NCI-H2081 (cell line): ENCODE measurements at regions not wholly inside any gene's neighbourhood (a gene's known extent, or its start where the extent isn't known, plus 50 kb on each side); places are given as distances from the start of the nearest gene placed in this dataset.

Experiments used
- DNase-seq, 2 experiments: peaks; one replicate each; lab custom pipeline; 2025; lab: John Stamatoyannopoulos, UW

DNA sequence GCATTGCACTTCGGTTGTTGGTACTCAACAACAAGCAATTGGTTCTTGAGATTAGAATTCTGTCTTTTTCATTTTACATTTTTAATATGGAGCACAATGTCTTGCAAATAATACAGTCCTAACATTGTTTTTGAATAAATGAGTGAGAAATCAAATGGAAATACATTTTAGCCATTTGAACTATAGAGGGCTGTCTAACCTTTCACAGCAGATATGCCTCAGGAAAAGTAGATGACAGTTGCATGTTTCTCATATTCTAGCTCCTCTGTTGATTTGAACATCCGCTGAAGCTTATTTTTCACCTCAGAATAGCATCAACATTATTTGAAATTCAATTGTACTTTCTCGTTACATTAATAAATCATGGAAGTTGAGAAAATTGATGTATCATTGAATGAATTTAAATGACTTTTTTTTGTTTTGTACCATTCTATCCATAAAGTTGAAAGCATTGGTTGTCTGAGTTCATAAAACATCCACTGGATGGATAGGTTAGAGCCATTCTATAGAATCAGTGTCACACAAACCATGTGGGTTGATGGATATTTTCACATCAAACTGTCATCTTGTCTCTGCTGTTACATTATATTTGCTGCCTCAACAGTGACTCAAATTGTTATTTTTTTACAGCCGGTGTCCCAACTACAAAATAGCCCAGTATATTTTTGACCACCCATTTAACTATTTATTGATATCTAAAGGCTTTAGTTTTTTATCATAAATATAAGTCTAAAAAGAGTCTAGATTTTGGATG is 928.3 kb downstream of the NSUN3 start:
- no peak for DNase-seq

DNA sequence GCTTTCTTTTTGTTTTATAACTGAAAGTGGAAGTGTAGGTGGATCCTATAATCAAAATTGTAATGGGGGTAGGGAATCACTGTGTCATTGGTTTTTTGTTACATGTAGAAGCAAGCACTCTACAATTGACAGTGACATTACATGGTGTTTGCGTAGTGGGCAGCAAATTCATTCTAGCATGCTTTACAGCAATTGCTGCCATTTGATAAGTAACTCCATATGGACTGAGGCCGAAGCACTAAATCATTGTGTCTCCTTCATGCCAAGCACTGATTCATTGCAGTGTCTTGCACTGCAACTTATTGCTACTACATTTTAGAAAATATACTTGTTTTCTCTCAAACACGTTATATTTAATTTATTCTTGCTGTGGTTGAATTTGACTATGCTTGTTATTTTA is 933.9 kb downstream of the NSUN3 start:
- DNase-seq: peak in 1 of 2 experiments; percentile 25

DNA sequence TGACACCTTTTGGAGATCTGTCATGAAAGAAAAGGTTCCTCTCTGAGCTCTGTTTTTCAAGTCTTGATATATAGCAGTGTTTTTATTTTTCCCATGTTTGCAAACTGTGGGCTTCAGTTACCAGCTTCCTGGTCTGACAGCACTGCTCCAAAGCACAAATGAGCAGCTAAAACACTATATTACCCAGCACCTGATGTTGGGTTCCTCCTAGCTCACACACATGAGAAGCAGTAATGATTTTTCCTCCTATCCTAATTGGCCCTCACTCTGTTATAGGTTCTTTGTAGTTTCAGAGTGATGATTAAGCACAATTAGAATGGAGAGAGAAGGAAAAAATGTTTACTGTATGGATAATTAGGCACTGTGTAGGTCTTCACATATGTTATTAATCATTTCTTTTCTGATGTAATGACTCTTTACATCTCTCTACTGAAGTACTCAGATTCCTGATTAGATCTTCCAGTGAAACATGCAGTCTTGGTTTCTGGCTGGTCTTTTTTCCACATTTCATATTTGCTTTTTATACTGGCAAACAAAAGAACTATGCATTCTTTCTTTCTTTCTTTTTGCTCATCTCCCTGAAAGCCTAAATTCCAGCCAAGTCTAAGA is 939.7 kb downstream of the NSUN3 start:
- DNase-seq: peak; percentile 13 to 65

DNA sequence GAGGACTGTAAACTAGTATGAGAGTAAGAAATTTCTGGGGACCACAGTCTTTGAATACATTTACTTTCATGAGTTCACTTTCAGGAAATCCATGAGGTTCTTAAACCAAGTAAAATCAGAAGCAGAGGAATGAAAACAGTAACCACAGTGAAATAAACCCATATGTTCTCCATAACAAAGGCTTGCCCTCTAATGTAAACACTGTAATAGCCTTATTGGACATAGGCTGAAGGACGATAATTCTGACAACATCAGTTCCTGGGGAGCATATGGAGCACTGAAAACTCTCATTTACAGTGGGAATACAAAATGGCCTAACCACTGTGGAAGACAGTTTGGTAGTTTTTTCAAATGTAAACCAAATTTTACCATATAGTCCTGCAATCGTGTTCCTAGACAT is 965.8 kb downstream of the NSUN3 start:
- DNase-seq: peak in 1 of 2 experiments; percentile 4

DNA sequence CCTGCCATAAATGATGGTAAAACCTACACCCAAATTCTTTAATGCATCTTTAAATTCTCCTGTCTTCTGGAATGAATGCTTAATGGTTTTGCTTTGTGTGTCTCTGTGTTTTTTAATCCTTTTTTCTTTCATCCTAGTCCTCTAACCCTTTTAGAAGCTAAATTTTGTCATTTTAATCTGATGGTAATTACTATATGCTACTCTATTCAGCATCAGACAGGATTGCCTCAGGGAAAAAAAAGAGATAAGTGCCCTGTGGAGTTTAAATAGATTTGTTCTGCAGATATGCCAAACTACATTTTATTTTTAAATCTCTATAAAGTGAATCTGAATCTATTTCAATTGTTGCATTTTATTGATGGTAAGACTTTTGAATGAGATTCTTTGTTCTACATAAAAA is 966.8 kb downstream of the NSUN3 start:
- DNase-seq: no peak

DNA sequence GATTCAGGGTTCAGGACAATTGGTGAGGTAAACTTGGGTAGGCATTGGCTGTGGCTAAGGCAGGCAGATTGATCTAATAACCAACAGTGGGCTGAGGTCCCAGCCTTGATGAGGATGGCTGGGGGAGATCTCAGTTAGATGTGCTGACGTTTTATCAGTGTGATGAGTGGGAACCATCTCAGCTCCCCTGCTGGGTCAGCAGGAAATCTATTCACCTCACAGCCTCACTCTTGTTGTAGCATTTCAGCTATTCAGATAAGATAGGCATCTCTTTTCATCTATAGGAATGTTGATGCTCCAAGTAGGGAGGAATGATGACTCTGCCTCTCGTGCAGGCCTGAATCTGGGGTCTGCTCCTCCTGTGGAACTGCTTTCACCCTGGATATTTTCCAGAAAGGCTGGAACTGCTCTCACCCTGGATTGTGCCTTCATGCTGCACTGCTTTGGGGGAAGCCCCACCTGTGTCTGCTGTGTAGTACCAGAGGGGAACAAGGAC is 973.7 kb downstream of the NSUN3 start:
- no peak for DNase-seq

DNA sequence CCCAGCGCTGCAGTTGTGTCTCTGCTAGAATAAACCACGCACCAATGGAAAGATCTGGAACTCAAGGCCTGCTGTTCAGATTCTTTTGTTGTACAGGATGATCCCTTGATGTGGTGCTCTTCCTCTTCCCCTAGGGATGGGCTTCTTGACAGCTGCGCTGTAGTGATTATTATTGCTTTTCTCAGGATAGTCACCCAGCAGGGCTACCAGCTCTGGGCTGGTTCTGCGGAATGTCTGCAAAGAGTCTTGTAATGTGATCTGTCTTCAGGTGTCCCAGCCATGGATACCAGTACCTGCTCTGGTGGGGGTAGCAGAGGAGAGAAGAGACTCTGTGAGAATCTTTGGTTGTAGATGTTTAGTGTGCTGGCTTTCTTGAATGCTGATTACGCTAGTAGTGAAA is 974.2 kb downstream of the NSUN3 start:
- DNase-seq: no peak

DNA sequence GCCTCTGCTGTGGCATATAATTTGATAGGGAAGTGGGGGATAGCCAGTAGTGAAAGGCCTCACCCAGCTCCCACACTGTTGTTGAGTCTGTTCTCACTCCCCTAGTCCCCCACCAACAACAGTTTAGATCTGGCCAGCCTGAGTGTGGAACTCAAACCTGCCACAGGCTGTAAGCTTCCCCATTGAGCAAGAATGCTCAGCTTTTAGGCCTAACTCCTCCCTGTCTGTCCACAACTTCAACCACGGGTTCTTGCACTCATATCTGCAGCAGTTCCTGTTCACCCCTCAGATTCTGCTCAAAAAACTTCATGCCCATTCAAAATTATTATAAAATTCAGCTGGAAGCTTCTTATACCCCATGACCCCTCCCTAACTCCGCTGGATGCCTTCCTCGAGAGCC is 975.1 kb downstream of the NSUN3 start:
- DNase-seq: no peak

DNA sequence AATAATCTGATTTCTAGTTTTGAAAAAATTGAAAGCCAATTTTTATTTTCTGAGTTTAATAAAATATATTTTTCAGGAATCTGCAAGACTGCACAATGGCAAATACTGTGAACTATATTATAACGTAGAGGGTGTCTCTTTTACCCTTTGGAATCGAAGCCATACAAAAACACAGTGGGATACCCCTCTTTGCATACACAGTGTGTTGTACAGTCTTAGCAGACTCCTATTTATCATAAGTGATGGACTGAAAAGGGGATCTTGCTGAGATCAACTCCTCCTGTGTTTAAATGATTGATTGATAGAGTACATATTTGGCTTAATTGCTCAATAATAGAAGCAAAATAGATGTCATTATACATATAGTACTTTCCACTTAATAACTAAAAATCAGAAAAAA is 981.2 kb downstream of the NSUN3 start:
- DNase-seq: peak in 1 of 2 experiments; percentile 17

DNA sequence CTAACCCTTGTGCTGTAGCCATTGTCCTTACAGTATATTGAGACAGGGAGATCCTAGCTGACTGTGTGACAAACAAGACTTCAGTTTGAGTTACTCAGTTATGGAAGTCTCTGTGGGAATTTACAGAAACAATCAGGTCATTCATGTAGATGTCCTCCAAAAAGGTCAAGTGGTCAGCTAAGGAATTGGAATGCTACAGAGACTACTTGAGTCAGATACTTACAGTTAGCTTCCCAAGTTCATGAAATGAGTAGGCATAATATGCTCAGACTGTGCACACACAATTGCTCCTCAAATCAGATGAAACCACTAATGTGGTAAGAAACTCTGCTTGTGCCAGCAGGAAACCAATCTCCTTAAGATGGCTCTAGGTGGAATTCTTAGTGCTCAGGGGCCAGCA is 985.7 kb downstream of the NSUN3 start:
- no peak for DNase-seq

DNA sequence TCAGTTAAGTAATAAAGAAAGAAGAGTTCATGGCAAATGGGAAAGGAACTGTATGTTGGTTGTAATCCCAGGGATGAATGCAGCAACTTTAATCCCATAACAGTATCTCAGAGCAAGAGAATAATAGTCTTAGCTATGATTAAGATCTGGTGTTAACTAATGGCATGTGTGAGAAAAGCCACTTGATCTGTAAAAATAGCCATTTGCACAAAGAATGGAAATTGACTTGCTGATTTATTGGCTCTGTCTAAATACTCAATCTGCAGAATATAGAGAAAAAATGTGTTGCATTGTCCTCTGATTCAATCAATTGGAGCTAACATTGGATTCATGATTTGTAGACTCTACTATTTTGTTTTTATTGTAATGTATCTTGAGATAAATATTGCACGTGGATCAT is 987.0 kb downstream of the NSUN3 start:
- DNase-seq: no peak

DNA sequence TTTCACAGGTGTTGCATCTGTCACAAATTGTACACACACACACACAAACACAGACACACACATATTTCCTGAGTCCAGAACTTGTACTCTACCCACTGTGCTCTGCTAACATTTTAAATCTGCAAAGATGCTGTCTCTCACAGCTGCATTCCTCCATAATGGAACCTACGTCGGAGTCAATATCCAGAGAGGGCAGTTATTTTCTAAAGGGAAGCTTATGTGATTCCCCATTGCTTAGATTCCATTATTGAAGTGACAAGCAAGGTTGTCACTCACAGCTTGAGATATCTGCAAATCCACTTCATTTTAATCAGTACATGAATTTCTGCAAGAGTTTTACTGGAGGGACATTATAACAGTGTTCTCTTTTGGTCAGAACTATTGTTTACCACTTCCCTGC is 992.4 kb downstream of the NSUN3 start:
- no peak for DNase-seq

DNA sequence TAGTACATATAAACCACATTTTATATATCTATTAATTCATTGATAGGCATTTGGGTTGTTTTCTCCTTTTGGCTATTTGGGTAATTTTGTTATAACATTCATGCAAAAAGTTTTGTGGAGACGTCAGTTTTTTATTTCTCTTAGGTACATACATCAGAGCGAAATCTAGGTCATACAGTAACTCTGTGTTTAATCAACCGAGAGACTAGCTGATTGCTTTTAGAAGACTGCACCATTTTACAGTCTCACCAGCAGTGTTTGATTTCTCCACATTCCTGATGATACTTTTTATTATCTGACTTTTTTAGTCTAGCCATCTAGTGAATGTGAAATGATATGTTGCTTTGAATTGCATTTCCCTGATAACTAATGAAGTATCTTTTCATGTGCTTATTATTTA is 1019.3 kb downstream of the NSUN3 start:
- no peak for DNase-seq

DNA sequence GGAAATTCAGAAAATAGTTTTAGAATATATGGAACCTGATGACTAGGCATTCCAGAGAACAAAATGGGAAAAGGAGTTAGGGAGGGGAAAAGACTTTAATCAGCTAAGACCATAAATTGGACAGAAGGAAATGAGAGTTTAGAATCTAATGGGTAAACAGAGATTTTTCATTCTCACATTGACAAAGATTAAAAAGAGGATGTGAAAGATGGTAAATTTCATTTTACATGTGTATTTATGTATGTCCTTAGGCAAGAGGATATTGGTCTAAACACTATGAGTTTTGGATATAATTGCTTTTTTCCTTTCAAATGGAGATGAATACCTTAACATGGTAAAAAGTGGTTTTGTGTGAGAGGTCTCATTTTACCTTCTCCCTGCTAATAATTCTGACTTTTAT is 1021.9 kb downstream of the NSUN3 start:
- DNase-seq: no peak

DNA sequence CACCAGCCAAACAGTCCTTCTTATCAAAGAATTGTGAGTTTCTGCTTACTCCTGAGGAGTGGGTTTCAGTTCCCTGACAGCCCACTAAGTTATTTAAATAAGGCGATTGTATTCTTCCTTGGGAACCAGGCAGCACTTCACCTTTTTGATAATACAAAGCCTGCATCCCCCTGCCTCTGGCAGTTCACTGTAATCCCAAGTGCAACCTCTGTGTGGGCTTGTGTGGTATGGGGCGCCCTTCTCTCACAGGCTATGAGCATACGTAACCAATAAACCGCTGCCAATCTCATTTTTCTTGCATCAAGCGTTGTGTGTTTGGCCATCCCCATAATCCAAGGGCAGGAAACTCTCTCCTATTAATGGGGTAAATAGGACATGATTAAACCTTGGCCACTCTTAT is 1025.6 kb downstream of the NSUN3 start:
- DNase-seq: no peak

DNA sequence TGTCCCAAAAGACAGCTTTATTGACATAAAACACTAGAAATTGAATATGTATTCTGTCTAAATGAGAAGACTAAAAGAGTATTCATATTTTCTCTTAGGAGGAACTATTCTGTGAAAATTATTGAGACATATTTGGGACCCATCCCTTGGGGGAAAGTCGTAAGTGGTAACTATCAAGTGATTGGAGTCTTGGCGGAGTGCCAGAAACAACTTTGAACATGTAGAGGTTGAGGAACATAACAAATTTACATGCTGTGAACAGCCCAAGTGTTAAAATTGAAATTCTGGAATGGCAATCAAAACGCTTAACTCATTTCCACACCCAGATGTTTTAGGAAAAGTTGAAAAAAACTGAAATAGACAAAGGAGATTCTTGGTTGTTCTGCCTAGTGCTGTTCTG is 1034.6 kb downstream of the NSUN3 start:
- no peak for DNase-seq

DNA sequence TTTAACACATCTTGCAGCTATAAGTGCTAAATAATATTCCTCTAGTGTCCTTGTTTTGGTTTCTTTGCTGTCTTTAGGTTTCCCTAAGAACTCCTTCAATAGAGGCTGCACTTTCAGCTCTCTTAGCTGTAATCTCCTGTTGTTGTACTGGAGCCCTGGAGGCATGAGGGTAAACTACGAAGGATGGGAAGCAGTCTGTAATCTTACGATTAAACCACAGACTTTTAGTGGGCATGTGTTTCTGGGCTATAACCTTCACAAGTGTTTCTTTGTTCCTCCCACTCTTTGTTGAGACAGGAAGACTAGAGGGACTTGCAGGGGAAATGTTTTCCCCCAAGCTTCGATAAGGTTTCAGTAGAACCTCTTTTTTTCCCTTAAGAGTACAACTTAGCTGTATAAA is 1058.1 kb downstream of the NSUN3 start:
- DNase-seq: no peak

DNA sequence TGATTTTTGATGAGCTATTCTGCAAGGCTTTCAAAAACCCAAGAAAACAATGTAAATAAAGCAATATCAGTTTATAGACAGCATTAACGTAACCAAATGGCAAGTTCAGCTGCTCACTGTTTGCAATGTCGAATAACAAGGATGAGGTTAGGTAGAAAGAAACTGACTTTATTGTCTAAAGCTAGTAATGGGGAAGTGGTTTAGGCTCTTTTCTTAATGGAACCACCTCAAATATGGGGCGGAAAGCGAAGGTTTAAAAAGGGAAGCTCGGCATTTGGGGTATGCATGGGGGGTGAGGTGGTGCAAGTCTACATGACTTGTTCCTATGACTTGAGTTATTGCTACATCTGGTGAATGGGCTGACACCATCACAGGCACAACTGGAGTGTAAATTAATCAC is 1060.2 kb downstream of the NSUN3 start:
- DNase-seq: no peak

DNA sequence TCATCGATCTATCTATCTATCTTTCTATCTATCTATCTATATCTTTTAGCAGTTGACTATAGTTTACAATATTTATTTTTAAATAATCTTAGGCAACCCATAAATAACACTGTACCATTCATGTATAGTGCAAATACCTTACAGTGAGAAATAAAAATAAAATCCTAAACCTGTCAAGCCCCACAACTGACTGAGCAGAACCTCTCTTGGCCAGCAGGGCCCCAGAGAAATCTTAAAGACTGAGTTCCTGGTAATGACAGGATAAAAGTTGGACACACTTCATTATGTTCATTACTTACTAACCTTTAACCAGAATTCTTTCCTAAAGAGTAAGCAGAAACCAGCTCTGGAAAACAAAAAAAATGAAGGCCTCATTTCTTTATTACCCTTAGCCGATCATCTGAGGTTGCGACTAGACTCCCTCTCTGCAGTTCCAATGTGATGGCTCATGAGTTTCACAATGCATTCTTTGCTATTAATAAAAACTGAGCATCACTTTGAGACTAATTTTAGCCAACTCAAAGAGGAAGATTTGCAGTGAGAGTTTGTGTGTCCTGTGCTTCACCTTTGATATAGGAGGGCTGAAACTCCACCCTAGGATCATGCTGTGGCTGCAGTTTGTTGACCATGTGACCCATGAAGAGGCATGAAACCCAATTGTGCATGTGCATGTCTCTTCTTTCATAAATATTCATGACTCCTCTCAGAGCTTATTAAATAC is 1072.0 kb downstream of the NSUN3 start:
- DNase-seq: no peak

DNA sequence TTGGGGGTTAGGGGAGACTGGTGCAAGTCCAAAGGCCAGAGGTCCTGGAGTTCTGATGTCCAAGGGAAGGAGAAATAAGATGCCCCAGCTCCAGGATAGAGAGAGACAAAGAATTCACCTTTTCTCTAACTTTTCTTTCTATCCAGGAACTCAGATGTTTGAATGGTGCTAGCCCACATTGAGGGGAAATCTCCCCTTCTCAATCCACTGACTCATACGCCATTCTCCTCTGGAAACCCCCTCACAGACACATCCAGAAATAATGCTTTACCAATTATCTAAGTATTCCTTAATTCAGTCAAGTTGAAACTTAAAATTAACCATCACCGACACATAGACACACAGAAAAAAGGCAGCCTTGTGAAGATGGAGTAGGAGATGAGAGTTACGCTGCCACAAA is 1085.2 kb downstream of the NSUN3 start:
- no peak for DNase-seq

DNA sequence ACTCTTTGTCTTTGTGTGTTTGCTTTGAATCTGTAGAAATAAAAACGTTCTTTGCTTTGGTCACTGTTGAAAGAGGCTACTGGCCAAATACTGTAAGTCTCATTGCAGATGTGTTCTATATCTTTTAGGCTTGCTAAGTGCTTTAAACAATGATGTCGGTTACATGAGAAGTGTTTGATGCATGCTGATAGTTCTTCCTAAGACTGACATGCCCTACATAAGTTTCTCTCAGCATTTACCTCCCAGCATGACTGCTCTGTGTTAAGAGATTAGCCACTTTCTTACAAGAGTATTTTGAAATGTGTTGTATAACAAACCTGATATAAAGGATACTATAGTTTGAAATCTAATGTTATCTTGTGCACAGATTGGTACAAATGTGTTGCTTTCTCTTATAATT is 1088.7 kb downstream of the NSUN3 start:
- no peak for DNase-seq

DNA sequence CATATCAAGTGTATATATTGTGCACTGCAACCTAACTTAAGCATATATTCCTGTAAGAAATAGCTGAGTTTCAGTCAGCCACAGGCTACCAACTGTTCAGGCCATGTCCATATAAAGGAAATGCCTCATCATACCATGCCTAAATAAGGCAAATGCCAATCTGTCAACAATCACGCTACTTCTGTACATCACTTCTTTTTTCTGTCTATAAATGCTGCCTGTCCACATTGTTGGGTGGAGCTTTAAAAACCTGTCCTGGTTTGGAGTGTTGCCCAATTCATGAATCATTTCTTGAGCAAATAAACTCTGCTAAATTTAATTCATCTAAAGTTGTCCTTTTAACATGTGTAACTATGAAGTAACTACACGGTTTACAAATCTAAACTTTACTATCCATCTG is 1091.9 kb downstream of the NSUN3 start:
- DNase-seq: peak in 1 of 2 experiments; percentile 11

DNA sequence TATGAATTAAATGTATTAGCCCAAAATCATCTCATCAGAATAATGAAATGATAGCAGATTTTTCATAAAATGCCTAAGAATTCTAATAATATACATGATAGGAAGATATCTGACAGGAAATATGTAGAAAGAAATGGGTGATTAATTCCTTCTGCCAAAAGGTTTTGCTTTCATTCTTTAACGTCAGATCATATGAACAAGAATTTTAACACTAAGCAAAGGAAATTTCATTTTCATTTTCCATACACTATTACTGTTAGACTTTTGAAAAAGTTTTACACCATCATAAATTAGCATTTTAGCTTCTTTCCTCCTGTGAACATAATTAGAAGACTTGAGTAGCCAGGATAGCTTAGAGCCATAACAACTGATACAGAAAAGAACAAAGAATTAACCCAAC is 1099.9 kb downstream of the NSUN3 start:
- no peak for DNase-seq
